ELF-1 (cell line): ENCODE measurements at regions not wholly inside any gene's neighbourhood (a gene's known extent, or its start where the extent isn't known, plus 50 kb on each side); places are given as distances from the start of the nearest gene placed in this dataset.

Experiments
- DNase-seq: peaks from one replicate; pipeline ENCODE4 v3.0.0-alpha.2; 2016; ENCODE audit warnings: low read depth, low spot score

DNA sequence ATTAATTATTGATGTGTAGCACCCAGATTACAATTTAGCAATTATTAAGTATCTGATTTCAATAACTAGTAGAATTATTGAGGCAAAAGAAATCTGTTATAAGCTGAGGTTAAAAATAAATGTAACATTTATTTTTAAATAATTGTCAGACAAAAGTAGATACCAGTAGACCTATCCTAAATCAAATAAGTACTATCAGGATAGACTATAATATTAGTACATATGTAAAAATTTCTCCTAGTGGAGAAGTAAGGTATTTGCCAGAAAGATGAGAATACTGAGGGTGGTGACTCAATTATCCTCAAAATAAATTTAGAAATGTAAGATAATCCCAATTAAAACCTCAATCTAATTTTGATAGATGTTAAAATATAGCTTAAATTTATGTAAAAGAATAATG lies 377.8 kb upstream of the CHRM3 start:
- DNase-seq = no peak

- DNase-seq = no peak
These were observed 380.1 kb upstream of the CHRM3 start for GRCh38 chr1:239006276-239006675.

DNA sequence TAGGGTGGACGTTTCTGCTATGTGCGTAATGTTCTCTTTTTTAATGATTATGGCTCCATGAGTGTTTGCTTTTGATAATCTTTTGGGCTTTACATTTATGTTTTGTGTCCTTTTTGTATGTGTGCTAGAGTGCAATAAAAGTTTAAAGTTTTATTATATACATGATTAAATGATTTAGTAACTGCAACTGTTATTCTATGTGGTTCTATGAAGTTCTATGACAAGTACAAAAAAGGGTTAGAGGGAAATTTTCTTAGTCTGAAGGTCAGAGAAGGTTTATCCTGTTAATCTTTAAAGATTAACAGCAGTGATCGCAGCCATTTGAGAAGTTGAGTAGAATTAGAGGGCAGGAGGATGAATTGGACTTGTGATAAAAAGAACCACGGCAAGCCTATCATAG lies 386.4 kb upstream of the CHRM3 start:
- no peak for DNase-seq

DNA sequence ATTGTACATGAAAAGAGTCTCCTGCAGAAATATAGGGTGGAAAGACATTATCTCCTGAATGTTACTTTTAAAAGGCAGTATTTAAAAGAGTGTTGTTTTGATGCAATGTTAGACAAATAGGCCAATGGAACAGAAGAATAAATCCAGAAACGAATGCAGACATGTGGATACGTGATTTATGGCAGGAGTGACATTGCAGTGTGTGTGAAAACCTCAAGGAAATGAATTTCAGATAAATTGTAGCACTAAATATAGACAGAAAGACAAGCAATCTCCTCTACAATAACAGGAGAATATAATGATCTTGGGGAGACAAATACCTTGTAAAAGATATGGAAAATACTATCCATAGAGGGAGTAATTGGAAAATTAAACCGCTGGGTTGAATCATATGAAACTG lies 387.8 kb upstream of the CHRM3 start:
- DNase-seq = no peak

GRCh38 chr1:238991765-238992495 lies 394.4 kb upstream of the CHRM3 start:
- DNase-seq = no peak

DNA sequence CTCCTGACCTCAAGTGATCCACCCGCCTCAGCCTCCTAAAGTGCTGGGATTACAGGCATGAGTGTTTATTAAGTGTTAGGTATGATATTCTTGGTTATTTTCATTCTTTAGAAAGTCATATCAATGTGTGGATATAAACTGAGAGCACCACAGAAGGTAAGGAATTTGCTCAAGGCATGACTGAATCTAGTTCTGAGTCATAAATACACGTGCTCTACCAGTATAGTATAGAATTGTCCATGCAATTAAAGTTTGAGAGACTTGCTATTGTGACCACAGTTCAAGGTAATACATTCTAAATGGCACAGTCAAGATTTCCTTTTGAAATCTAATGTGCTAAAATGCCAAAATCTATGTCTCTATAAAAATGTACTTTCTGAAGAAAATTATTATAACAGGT lies 401.1 kb upstream of the CHRM3 start:
- DNase-seq = no peak

DNA sequence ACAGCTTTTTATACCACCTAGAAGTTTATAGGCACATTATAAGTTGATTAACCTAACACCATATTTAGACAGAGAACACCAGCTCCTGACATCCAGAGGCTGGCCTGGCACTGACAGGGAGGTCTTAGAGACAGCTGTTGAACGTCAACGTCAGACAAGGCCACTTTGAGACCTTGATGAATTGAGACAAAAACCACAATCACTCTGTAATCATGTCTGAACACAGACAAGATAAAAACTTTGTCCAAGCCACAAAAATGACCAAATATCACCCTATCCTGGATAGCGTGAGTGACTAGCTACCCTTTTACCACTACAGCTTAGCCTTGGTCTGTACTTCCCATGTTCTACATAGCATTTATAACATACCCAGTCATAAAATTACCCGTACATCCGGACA lies 403.6 kb upstream of the CHRM3 start:
- DNase-seq = no peak

DNA sequence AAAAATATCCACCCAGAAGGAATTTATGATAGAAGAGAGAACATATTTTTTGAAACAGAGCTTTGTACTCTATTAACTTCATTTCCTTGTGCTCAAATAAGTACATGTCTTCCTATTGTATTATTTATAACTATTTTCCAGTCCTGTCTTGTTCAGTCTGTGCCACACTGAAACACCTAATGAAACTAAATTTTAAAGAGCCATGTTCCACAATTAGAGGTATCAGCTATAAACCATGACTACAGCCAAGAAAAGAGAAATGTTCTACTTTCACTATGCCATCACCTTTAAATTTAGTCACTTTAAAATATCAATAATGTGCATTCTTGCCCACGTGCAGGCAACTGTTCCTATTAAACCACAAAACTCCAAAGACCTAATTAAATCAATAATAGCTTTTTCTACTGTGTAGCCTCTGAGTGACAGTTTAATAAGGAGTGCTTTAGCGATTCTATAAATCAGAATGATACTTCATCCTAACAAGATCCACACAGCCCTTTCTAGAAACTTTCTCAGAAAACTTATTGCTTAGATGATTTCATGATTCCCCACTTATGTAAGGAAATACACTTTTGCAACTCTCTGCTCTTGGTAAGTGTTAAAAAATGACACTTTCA lies 404.9 kb upstream of the CHRM3 start:
- no peak for DNase-seq

DNA sequence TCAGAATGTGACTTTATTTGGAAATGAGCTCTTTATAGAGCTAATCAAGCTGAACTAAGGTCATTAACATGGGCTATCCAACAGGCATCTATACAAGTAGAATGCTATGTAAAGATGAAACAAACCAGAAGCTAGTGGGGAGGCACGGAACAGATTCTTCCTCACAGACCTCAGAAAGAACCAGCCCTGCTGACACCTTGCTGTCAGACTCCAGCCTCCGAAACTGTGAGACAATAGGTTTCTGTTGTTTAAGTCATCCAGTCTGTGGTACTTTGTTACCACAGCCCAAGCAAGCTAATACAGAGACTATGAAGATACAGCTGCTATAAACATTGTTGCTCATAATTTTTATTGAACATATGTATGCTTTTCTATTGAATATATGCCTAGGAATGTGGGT lies 406.3 kb upstream of the CHRM3 start:
- no peak for DNase-seq

DNA sequence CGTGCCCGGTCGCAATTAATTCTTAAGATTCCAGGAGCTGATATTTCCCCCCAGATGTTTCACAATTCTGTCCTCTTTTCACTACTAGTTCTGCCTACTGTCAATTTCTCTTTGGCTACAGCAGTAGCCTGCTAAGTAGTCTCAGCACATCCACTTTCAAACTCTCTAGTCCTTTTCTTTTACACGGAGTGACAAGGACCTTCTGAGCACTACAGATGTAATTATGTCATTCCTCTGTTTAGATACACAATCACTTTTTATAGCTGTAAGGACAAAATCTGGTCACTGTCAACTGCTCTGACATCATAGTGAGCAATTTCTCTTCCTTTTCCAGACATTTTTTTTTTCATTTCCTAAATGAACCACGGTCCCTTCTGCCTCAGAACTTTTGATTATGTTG lies 421.7 kb upstream of the CHRM3 start:
- no peak for DNase-seq

GRCh38 chr1:238962941-238963340 lies 423.4 kb upstream of the CHRM3 start:
- DNase-seq = no peak

- no peak for DNase-seq
These were observed 424.6 kb upstream of the CHRM3 start for GRCh38 chr1:238961790-238962189.

DNA sequence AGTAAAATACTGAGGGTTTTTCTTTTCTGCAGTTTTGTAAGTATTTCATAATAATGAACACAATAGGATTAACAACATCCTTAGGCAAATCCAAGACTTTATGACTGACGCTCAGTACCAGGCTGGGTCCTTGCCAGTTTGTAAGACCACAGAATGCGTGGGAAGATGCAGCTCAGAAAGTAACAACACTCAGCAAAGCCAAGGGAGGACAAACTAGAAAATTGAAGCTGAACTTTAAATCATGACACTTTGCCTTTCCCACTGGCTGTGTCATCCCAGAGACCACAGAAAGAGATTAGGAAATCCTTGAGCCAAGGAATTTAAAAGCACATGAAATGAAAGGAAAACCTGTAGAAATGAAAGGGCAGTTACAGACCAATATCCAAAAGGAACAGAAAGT lies 426.3 kb upstream of the CHRM3 start:
- no peak for DNase-seq

- no peak for DNase-seq
These were observed 430.4 kb upstream of the CHRM3 start for GRCh38 chr1:238955934-238956333.

DNA sequence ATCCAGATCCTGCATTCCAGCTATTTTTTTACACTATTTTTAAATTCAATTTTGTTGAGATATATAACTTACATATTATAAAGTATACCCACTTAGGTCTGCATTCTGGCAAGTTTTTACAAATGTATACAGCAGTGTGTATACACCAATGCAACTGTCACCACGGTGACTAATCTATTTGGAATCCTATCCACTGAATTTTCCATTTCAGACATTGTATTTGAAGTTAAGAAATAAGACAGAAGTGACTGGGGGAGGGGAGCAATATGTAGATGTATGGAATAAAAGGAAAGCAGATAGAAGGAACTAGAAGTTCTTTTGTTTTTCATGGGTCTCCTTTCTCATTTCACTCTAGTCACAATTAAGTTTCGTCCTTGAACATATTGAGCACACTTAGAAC lies 431.5 kb upstream of the CHRM3 start:
- no peak for DNase-seq

DNA sequence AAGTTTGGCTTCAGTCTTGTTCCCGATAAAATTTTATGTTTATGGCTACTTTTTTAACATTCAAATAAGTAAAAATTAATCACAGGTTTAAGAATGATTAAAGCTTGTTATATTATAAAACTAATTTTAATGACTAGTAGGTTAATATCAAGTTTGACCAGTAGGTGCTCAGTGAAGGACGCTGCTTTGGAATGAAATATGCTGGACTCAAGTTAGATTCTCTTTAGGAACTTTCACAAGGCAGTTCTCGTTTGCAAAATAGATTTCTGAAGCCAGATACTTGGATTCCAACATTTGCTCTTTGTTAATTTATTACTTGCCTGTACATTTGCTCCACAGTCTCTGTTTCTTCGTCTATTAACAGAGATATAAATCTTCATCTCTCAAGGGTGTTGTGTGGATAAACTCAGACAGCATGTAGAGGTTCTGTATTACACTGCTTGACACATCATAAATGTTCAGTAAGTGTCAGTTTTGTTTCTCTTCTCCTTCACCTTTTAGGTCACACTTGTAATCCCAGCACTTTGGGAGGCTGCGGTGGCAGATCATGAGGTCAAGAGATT lies 432.8 kb upstream of the CHRM3 start:
- DNase-seq = no peak

GRCh38 chr1:238951809-238952208 lies 434.6 kb upstream of the CHRM3 start:
- no peak for DNase-seq

GRCh38 chr1:238950784-238951183 lies 435.6 kb upstream of the CHRM3 start:
- no peak for DNase-seq

DNA sequence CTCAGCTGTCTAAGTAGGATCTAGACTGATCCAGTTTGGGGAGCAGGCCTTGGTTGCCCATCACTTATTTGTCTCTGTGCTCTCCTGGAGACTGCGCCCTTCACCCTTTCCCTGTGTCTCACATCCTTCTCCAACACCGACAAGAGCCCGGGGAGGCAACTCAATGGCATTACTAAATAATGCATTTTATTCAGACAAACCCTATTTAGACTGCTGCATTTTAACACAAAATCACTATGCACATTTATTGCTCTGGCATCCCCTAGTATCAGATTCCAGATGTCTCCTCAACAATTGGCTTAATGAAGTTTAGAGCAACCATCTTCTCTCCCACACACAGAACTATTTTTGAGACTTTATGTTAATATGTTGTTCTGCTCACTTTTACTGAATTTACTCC lies 436.4 kb upstream of the CHRM3 start:
- DNase-seq = no peak

DNA sequence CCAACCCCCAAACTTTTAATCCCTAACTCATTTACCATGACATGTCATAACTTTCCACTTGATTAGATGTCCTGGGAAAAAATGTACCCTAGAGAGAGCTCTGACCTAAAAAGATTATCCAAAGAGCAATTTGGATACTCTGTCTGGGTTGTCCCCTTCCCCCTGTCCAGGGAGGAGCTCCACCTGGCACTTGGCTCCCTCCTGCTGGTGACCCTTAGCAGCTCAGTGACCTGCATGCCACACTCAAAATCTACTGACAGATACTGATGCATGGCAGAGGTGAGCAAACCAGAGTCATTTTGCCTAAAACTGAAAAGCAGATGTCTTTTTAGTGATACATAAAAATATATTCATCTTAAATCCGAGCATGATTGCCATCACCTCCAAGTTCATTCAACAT lies 442.3 kb upstream of the CHRM3 start:
- no peak for DNase-seq

- DNase-seq = no peak
These were observed 458.5 kb upstream of the CHRM3 start for GRCh38 chr1:238927899-238928298.

DNA sequence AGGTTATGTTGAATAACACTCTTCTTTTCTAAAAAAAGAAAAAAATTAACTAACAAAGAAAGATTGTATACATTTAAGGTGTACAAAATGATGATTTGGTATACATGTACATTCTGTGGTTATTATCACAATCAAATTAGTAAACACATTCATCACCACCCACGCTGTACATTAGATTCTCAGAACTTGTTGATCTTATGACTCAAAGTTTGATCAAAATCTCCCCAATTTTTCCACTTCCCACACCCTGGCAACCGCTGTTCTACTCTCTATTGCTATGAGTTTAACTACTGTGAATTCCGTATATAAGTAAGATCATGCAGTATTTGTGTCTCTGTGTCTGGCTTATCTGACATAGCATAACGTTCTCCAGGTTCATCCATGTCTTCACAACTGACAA lies 469.5 kb upstream of the CHRM3 start:
- no peak for DNase-seq

GRCh38 chr1:238914346-238914745 lies 472.0 kb upstream of the CHRM3 start:
- no peak for DNase-seq
